Colonic mucosa (tissue), 4 donors: ENCODE measurements at regions not wholly inside any gene's neighbourhood (a gene's known extent, or its start where the extent isn't known, plus 50 kb on each side); places are given as distances from the start of the nearest gene placed in this dataset.

Experiments used
- DNase-seq: peaks from one replicate; pipeline ENCODE4 v3.0.0-alpha.2; 2020
- H3K27ac ChIP-seq: fragments of 200-600 bp; one replicate; pipeline ENCODE4 v1.8.0; 2021
- H3K27me3 ChIP-seq: fragments of 200-600 bp; one replicate; pipeline ENCODE4 v1.8.0; 2021
- H3K36me3 ChIP-seq: fragments of 200-600 bp; one replicate; pipeline ENCODE4 v1.8.0; 2021
- H3K4me1 ChIP-seq: fragments of 200-600 bp; one replicate; pipeline ENCODE4 v1.8.0; 2021; ENCODE audit warnings: mild to moderate bottlenecking
- H3K4me3 ChIP-seq: fragments of 200-600 bp; one replicate; pipeline ENCODE4 v1.8.0; 2021
- H3K9ac ChIP-seq, 2 donors: one replicate each; pipeline ENCODE4 v1.7.0; 2013; ENCODE audit warnings: control low read depth in 2 of 2, low read depth in 2 of 2, low read length in 2 of 2
- H3K9me3 ChIP-seq: fragments of 200-600 bp; one replicate; pipeline ENCODE4 v1.8.0; 2021
- CTCF ChIP-seq: fragments of 200-600 bp; IDR thresholded peaks from one replicate; pipeline ENCODE4 v1.8.0; 2022; ENCODE audit warnings: antibody characterized with exemption, mild to moderate bottlenecking
- intact Hi-C: fragments of 100-400 bp; cut with DNase I; formaldehyde crosslinking; loops from one replicate; pipeline ENCODE4 v1.14.1; 2022
- donor health status: healthy.
- donor health status: DM: no; HTN: no; CAD: no.
- donor health status: DM: no; HTN: no; CAD: no.

DNA sequence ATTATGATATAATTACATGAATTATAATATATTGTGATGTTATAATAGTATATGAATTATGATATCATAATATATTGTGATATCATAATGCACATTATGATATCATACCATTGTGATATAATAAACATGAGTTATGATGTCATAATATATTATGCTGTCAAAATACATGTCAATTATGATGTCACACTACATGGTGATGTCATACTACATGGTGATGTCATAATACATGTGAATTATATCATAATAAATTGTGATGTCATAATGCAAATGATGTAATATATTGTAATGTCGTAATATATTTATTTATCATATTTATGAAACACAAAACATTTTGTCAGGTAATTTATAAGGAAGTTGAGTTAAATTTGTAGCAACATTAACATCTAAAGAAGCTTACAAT lies 1950.1 kb downstream of the TP53TG3F start:
- Histone ChIP-seq H3K4me1 (no peaks in the 10 kb centered on the region), H3K36me3 (no peaks in the 10 kb centered on the region), H3K4me3 (no peak overlapping the region), H3K27ac (no peak overlapping the region), H3K9ac (no peak overlapping the region), H3K9me3 (no peaks in the 10 kb centered on the region), H3K27me3 (no peaks in the 10 kb centered on the region)
- no peak for TF ChIP-seq CTCF
- intact Hi-C loops = no loop called here
- no peak for DNase-seq

- Histone ChIP-seq H3K4me3 (no peak overlapping the region), H3K27ac (no peak overlapping the region), H3K36me3 (no peaks in the 10 kb centered on the region), H3K4me1 (no peaks in the 10 kb centered on the region), H3K9ac (no peak overlapping the region), H3K27me3 (no peaks in the 10 kb centered on the region), H3K9me3 (no peaks in the 10 kb centered on the region)
- DNase-seq = no peak
- intact Hi-C loops = no loop called here
- TF ChIP-seq CTCF = no peak
These were observed 1951.0 kb downstream of the TP53TG3F start for GRCh38 chr16:35410438-35410837.

GRCh38 chr16:35411156-35411555 lies 1951.7 kb downstream of the TP53TG3F start:
- no peaks in the 10 kb centered on the region for H3K27me3 ChIP-seq
- H3K36me3 ChIP-seq = no peaks in the 10 kb centered on the region
- H3K4me1 ChIP-seq = no peaks in the 10 kb centered on the region
- no peak overlapping the region for H3K27ac ChIP-seq
- TF ChIP-seq CTCF = no peak
- no peak overlapping the region for H3K4me3 ChIP-seq
- H3K9me3 ChIP-seq = no peaks in the 10 kb centered on the region
- no peak overlapping the region for H3K9ac ChIP-seq
- intact Hi-C loops = no loop called here
- DNase-seq = no peak

DNA sequence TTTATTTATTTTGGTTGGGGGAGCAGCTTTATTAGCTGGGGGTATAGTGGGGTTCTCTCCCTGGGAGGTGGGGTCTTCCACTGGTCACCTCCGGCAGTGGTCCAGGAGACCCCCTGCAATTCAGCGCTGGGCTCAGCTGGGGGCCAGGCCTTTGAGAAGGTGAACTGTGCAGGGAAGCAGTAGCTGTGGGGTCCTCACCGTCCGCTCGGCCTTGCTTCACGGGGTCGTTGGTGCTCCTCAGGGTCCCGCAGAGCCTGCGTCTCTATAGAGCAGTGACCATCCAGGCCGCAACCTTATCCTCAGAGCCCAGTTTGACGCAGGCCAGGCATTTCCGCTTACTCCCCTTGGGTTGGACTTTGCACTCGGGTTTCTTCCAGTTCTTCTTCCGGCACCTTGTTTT lies 1954.7 kb downstream of the TP53TG3F start:
- DNase-seq = no peak
- no peak for TF ChIP-seq CTCF
- H3K9ac ChIP-seq = no peak overlapping the region
- no peak overlapping the region for H3K4me3 ChIP-seq
- no peaks in the 10 kb centered on the region for H3K27me3 ChIP-seq
- intact Hi-C loops = no loop called here
- H3K27ac ChIP-seq = no peak overlapping the region
- H3K9me3 ChIP-seq = no peaks in the 10 kb centered on the region
- H3K36me3 ChIP-seq = no peaks in the 10 kb centered on the region
- no peaks in the 10 kb centered on the region for H3K4me1 ChIP-seq

GRCh38 chr16:35414563-35414962 lies 1955.2 kb downstream of the TP53TG3F start:
- Histone ChIP-seq H3K27me3 (no peaks in the 10 kb centered on the region), H3K4me1 (no peaks in the 10 kb centered on the region), H3K4me3 (no peak overlapping the region), H3K9ac (no peak overlapping the region), H3K27ac (no peak overlapping the region), H3K36me3 (no peaks in the 10 kb centered on the region), H3K9me3 (no peaks in the 10 kb centered on the region)
- TF ChIP-seq CTCF = no peak
- intact Hi-C loops = no loop called here
- no peak for DNase-seq

DNA sequence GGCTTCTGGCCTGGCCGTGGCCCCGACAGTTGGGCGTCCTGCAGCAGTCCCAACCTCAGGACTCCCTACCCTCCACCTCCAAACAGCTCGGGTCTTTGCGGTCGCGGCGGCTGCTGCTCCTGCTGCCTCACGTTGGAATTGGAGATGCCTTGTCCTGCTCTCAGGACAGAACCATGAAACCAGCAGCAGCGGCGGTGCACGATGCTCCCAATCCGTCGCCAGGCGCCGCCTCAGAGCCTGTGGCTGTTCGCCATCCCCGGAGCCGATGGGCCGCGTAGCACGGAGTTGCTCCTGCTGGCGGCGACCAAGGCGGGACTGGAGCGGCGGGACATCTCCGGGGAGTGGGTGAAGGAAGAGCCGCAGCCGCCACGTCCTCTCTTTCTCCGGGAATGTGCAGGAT lies 1965.9 kb downstream of the TP53TG3F start:
- Histone ChIP-seq H3K9me3 (no peaks in the 10 kb centered on the region), H3K4me1 (no peaks in the 10 kb centered on the region), H3K27ac (no peak overlapping the region), H3K27me3 (no peaks in the 10 kb centered on the region), H3K36me3 (no peaks in the 10 kb centered on the region), H3K9ac (no peak overlapping the region), H3K4me3 (no peak overlapping the region)
- no peak for TF ChIP-seq CTCF
- DNase-seq = no peak
- intact Hi-C loops = no loop called here
